ENCODE measurements at regions not wholly inside any gene's neighbourhood (a gene's known extent, or its start where the extent isn't known, plus 50 kb on each side); places are given as distances from the start of the nearest gene placed in this dataset.

DNA sequence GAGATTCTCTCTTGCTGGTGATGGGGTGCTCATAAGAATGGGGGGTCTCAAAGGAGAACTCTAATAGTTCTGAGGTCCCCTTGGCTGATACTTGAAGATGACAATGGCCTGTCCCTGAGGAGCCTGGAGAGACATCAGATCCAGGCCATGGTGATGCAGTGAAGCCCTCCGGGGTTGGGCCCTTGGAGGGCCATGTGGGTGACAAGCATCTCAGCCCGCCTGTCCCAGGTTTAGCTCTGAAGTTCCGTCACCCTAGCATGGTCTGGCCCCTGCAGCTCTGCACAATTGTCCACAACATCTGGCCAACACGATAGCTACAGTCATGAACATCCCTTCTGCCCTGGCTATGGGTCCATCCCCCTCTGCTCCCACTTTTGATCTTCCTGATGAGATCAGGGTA lies 202.8 kb upstream of the HS6ST1 start:
- H3K9ac ChIP-seq (ENCODE audit: low read length): no peak overlapping the region
- TF ChIP-seq, protein P1, sequence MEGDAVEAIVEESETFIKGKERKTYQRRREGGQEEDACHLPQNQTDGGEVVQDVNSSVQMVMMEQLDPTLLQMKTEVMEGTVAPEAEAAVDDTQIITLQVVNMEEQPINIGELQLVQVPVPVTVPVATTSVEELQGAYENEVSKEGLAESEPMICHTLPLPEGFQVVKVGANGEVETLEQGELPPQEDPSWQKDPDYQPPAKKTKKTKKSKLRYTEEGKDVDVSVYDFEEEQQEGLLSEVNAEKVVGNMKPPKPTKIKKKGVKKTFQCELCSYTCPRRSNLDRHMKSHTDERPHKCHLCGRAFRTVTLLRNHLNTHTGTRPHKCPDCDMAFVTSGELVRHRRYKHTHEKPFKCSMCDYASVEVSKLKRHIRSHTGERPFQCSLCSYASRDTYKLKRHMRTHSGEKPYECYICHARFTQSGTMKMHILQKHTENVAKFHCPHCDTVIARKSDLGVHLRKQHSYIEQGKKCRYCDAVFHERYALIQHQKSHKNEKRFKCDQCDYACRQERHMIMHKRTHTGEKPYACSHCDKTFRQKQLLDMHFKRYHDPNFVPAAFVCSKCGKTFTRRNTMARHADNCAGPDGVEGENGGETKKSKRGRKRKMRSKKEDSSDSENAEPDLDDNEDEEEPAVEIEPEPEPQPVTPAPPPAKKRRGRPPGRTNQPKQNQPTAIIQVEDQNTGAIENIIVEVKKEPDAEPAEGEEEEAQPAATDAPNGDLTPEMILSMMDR (conservative IDR thresholded peaks at IDR 0.05; ENCODE audit: low read depth, low read length): no peak
- TF ChIP-seq EZH2 (IDR thresholded peaks at IDR 0.05; ENCODE audit: low read length, unreplicated experiment): no peak
- TF ChIP-seq EZH2phosphoT487 (IDR thresholded peaks at IDR 0.05; ENCODE audit: borderline replicate concordance, low read length): no peak
- no peak overlapping the region for H3K4me3 ChIP-seq (ENCODE audit: low read length)
- ChIA-PET POLR2A (ENCODE audit: unreplicated experiment) (no interaction called here), CTCF (no interaction called here)
- H3K27me3 ChIP-seq (ENCODE audit: low read length): peaks cover 23% of the 10 kb centered on the region
- H3K27ac ChIP-seq (ENCODE audit: low read length): no peak overlapping the region
- no peak overlapping the region for H3K4me2 ChIP-seq (ENCODE audit: low read length)
- no TSS peak for BruUV-seq (replicated peaks)
- peaks cover 7% of the 10 kb centered on the region for H3K4me1 ChIP-seq (ENCODE audit: insufficient read depth, low read length)
- DNase-seq (no peak), ATAC-seq (no peak)
- no peaks in the 10 kb centered on the region for H3K9me2 ChIP-seq (replicated peaks; ENCODE audit: low read length)
- H3K9me3 ChIP-seq (ENCODE audit: low read length): no peaks in the 10 kb centered on the region
- no peak overlapping the region for H2AFZ ChIP-seq (ENCODE audit: low read length)
- no peaks in the 10 kb centered on the region for H3F3A ChIP-seq (ENCODE audit: low read length, unreplicated experiment)
- intact Hi-C loops (cut with micrococcal nuclease): no loop called here
- no peaks in the 10 kb centered on the region for H4K20me1 ChIP-seq (ENCODE audit: low read length)
- H3K79me2 ChIP-seq (ENCODE audit: low read length): no peaks in the 10 kb centered on the region
- no peaks in the 10 kb centered on the region for H3K36me3 ChIP-seq (ENCODE audit: low read depth, low read length)

DNA sequence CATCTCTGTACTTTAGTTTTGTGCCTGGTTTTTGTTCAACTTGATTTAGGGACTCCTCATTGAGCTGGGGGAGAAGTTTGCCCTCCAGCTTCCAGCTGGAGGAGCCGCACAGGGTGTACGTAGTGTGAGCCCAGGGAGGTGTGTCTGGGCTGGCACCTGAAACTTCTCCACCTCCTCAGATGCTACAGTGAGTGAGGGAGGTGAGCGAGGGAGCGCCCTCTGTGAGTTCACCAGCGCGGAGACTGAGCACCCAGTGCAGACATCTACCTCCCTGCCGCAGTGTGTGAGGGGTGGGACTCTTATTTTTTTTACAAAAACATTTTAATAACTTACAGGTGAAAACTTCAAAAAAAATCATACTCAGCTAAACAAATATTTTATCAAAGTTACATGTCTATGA lies 204.2 kb upstream of the HS6ST1 start:
- no peaks in the 10 kb centered on the region for H3K9me2 ChIP-seq (replicated peaks; ENCODE audit: low read length)
- CTCF ChIA-PET: no interaction called here
- H3K79me2 ChIP-seq (ENCODE audit: low read length): no peaks in the 10 kb centered on the region
- H3K9ac ChIP-seq (ENCODE audit: low read length): no peak overlapping the region
- H3K4me2 ChIP-seq (ENCODE audit: low read length): no peak overlapping the region
- H3K4me3 ChIP-seq (ENCODE audit: low read length): no peak overlapping the region
- H2AFZ ChIP-seq (ENCODE audit: low read length): no peak overlapping the region
- no peaks in the 10 kb centered on the region for H3K36me3 ChIP-seq (ENCODE audit: low read depth, low read length)
- POLR2A ChIA-PET (ENCODE audit: unreplicated experiment): no interaction called here
- DNase-seq: no peak
- intact Hi-C loops (cut with micrococcal nuclease): no loop called here
- BruUV-seq (replicated peaks): no TSS peak
- H3K27ac ChIP-seq (ENCODE audit: low read length): no peak overlapping the region
- no peaks in the 10 kb centered on the region for H3K9me3 ChIP-seq (ENCODE audit: low read length)
- no peak for ATAC-seq
- H3K4me1 ChIP-seq (ENCODE audit: insufficient read depth, low read length): peaks cover 7% of the 10 kb centered on the region
- H3K27me3 ChIP-seq (ENCODE audit: low read length): peaks cover 17% of the 10 kb centered on the region
- no peaks in the 10 kb centered on the region for H4K20me1 ChIP-seq (ENCODE audit: low read length)
- no peak for TF ChIP-seq EZH2 (IDR thresholded peaks at IDR 0.05; ENCODE audit: low read length, unreplicated experiment)
- TF ChIP-seq, protein P1 (conservative IDR thresholded peaks at IDR 0.05; ENCODE audit: low read depth, low read length): no peak
- no peak for TF ChIP-seq EZH2phosphoT487 (IDR thresholded peaks at IDR 0.05; ENCODE audit: borderline replicate concordance, low read length)
- no peaks in the 10 kb centered on the region for H3F3A ChIP-seq (ENCODE audit: low read length, unreplicated experiment)

DNA sequence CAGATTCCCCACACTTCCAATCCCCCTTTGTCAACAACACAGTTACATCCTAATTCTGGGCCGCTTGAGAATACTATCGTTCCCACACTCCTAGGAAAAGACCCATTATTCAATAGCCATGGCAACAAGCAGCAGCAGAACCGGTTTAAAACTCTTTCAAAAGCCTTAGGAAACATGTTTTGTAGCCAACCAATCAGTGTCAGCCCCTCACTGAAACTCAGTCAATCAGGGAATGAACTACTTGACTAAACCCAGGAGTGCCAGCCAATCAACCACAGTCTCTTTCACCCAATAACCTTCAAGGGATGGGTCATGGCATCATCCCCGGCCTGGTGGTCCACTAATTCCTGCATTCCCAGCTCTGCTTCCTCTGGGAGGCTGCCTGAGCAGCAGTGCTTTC lies 204.8 kb upstream of the HS6ST1 start:
- no peak overlapping the region for H3K27ac ChIP-seq (ENCODE audit: low read length)
- no peaks in the 10 kb centered on the region for H4K20me1 ChIP-seq (ENCODE audit: low read length)
- intact Hi-C loops (cut with micrococcal nuclease): no loop called here
- no peaks in the 10 kb centered on the region for H3K9me2 ChIP-seq (replicated peaks; ENCODE audit: low read length)
- POLR2A ChIA-PET (ENCODE audit: unreplicated experiment): no interaction called here
- H3K4me1 ChIP-seq (ENCODE audit: insufficient read depth, low read length): peaks cover 7% of the 10 kb centered on the region
- no peak overlapping the region for H3K9ac ChIP-seq (ENCODE audit: low read length)
- H3K4me3 ChIP-seq (ENCODE audit: low read length): no peak overlapping the region
- TF ChIP-seq, protein P1 (conservative IDR thresholded peaks at IDR 0.05; ENCODE audit: low read depth, low read length): no peak
- TF ChIP-seq EZH2 (IDR thresholded peaks at IDR 0.05; ENCODE audit: low read length, unreplicated experiment) (no peak), EZH2phosphoT487 (IDR thresholded peaks at IDR 0.05; ENCODE audit: borderline replicate concordance, low read length) (no peak)
- H3K4me2 ChIP-seq (ENCODE audit: low read length): no peak overlapping the region
- no peak for ATAC-seq
- H3K27me3 ChIP-seq (ENCODE audit: low read length): peaks cover 17% of the 10 kb centered on the region
- H2AFZ ChIP-seq (ENCODE audit: low read length): no peak overlapping the region
- DNase-seq: no peak
- BruUV-seq (replicated peaks): no TSS peak
- no peaks in the 10 kb centered on the region for H3K36me3 ChIP-seq (ENCODE audit: low read depth, low read length)
- CTCF ChIA-PET: no interaction called here
- H3K79me2 ChIP-seq (ENCODE audit: low read length): no peaks in the 10 kb centered on the region
- no peaks in the 10 kb centered on the region for H3F3A ChIP-seq (ENCODE audit: low read length, unreplicated experiment)
- no peaks in the 10 kb centered on the region for H3K9me3 ChIP-seq (ENCODE audit: low read length)
